ENCODE measurements at regions not wholly inside any gene's neighbourhood (a gene's known extent, or its start where the extent isn't known, plus 50 kb on each side); places are given as distances from the start of the nearest gene placed in this dataset.

DNA sequence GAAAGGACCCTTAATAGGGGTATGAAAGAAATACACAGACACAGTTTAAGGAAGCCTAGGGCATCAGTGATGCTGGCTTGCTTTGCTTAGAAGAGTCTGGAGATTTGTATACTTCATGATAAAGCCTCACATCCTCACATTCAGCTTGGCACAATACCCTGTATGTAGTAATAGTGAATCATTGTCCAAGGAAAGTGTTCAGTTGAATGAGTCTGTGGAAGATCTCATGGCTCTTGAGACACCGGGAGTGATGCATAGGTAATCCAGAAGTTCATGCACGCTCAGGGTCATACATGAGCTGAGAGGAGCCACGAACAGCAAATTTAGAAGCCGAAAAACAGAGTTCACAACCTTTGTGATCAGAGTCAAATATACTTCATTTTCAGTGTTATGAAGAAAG, 537.2 kb upstream of the TMPRSS15 start:
- no peak for TF ChIP-seq BHLHE40 (IDR thresholded peaks at IDR 0.05; ENCODE audit: borderline replicate concordance)
- TF ChIP-seq CTBP1 (IDR thresholded peaks at IDR 0.05; ENCODE audit: borderline replicate concordance) = no peak
- TF ChIP-seq HDGF (IDR thresholded peaks at IDR 0.05; ENCODE audit: borderline replicate concordance) = no peak
- no peak for TF ChIP-seq FOXM1 (IDR thresholded peaks at IDR 0.05; ENCODE audit: borderline replicate concordance)

Measured in HEK293T (cell line).